Lower leg skin (tissue), 3 donors: ENCODE measurements at regions not wholly inside any gene's neighbourhood (a gene's known extent, or its start where the extent isn't known, plus 50 kb on each side); places are given as distances from the start of the nearest gene placed in this dataset.

Experiments used
- CTCF ChIP-seq, 3 donors: fragments of 450-650 bp; IDR thresholded peaks; one replicate each; pipeline ENCODE4 v1.5.1; 2016; ENCODE audit warnings: antibody characterized with exemption in 3 of 3, mild to moderate bottlenecking in 3 of 3, moderate library complexity in 2 of 3
- POLR2A ChIP-seq, 2 donors: fragments of 450-650 bp; IDR thresholded peaks; one replicate each; pipeline ENCODE4 v1.6.1; 2016 to 2017; ENCODE audit warnings: antibody characterized with exemption in 2 of 2, mild to moderate bottlenecking in 1 of 2, moderate library complexity in 1 of 2

GRCh38 chr4:151962138-151962823, 201.5 kb upstream of the GATB start:
- TF ChIP-seq CTCF (IDR thresholded peaks at IDR 0.05) (no peak), POLR2A (IDR thresholded peaks at IDR 0.05) (no peak)
